NCI-H146 (cell line): ENCODE measurements at regions not wholly inside any gene's neighbourhood (a gene's known extent, or its start where the extent isn't known, plus 50 kb on each side); places are given as distances from the start of the nearest gene placed in this dataset.
"Not testable (repeated sequence)": the region's sequence is repeated elsewhere in the genome, so short reads cannot be mapped to it uniquely, and the experiment has no call there.

Source experiments
- DNase-seq: peaks from one replicate; lab custom pipeline; 2025; lab: John Stamatoyannopoulos, UW

DNA sequence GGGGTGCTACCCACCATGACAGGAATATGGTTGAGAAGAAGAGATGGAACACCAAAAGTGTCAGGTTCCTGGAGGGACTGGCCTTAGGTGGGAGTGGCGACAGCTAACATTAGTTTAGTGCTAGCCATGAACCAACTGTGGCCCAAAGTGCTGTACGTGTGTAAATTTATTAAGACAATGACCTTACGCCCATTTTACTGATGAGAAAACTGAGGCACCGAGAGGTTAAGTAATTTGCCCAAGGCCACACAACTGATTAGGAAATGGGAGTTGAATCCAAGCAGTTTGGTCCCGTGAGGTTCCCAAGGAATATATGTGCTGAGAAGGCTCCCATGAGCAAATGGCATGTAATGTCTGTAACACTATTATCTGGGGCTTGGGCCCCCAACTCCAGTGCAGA, 109.5 kb upstream of the SLC1A4 start:
- DNase-seq = no peak

DNA sequence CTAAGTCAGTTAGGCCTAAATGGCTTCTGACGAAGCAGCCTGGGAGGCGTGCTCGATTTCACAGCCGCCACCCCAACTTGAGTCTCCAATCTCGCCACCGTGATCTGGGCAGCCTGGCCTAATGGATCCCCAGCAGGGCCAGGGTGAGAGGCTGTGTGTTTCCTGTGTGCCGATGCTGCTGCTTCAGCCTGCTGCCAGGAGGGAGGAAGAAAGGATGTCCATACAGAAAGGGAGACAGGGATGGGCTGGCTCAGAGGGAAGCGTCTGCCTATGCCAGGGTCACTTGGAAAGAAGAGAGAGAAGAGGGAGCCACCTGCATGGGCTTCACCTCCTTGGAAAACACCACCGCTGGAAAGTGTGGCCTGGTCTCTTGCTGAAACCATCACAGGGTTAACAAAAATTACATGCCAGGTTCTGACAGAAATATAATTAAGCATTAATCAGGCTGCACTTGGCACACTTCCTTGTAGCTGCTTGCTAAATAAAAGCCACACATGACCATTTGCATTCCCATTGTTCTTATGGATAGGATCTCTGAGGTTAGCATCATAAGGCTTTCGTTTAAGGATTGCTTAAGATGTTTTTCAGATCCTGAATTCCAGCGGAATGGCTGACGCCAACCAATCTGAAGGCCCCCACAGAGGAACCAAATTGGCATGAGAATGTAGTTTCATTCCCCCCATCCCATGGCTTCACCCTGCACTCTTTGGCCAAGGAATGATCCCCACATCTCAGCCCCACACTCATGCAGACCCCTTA, 108.8 kb upstream of the SLC1A4 start:
- no peak for DNase-seq

DNA sequence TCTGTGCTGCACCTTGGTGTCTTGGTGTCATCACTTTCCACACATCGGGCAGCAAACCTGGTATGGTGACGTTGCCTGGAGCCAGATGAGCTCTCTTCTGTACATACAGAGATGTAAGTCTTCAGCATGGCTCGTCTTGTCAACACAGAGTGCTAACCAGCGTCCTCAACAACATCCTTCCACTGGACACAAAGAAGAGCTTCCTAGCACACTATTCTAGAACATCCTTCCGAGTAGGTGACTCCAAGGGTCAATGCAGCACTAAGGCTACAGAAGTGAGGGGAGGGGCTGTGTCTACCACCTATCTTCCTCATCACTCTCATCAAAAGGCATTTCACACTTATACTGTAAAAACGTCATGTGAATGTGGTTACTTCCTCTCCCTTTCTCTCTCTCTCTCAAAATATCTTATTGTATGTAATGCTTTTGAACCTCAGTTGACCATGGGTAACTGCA, 108.1 kb upstream of the SLC1A4 start:
- DNase-seq = no peak

DNA sequence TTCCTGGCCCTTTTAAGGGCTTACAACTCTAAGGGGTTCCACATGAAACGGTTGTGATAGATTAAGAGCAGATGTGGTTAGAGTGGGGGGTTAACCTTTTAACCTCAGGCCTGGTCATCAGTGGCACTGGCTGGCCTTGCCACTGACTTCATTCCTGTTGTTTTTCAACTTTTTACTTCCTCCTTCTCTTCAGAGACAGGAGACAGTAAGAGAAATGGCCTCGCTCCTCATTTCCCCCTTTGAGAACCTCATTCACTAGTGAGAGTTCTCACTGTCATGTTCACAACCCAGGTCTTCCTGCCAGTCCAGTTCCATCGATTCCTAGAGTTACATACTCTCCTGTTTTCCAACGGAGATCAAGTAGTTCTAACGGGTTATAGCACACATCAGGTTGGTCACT, 101.6 kb upstream of the SLC1A4 start:
- no peak for DNase-seq

DNA sequence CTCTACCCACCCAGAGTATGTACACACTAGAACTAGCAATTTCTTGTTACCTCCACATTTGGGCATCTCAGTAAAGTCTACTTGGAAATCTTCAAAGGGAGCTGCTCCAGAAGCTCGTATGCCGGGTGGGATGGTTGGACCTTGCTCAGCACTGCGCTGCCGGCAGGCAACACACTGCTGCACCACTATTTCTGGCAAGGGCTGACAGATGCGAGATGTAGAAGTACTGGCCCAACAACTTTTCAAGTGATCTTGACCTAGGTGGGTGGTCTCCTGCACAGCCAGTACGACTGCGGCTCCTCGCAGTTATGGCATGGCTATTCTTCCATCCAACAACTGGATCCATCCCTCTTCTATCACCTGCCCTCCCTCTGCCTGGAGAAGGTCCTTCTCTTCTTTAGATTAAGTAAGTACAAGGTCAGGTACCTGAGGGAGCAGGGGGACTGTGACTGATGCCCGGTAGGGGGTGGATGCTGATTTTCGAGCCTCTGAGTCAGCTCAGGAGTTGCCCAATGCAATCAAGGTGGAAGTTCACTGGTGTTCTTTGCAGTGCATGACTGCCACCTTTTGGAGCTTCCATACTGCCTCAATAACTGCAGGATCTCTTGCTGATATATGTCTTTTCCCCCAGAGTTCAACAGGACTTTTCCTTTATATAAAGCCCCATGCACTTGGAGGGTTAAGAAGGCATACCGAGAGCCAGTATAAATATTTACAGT, 100.4 kb upstream of the SLC1A4 start:
- peak; percentile 6 for DNase-seq

DNA sequence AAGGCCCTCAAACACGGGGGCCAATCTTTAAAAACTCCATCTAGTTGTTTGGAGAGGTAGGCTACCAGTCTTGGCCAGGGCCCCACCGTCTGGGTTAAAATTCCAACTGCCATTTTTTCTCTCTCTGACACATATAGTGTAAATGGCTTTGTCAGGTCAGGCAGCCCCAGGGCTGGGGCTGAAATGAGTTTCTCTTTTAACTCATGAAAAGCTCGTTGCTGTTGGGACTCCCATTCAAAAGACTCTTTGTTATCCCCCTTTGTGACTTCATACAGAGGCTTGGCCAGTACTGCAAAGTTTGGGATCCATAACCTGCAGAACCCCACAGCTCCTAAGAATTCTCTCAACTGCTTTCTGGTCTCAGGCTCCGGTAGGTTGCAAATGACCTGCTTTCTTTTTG, 99.4 kb upstream of the SLC1A4 start:
- no peak for DNase-seq

DNA sequence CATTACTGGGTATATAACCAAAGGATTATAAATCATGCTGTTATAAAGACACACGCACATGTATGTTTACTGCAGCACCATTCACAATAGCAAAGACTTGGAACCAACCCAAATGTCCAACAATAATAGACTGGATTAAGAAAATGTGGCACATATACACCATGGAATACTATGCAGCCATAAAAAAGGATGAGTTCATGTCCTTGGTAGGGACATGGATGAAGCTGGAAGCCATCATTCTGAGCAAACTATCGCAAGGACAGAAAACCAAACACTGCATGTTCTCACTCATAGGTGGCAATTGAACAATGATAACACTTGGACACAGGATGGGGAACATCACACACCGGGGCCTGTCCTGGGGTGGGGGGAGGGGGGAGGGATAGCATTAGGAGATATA, 92.6 kb upstream of the SLC1A4 start:
- DNase-seq = not testable (repeated sequence)

DNA sequence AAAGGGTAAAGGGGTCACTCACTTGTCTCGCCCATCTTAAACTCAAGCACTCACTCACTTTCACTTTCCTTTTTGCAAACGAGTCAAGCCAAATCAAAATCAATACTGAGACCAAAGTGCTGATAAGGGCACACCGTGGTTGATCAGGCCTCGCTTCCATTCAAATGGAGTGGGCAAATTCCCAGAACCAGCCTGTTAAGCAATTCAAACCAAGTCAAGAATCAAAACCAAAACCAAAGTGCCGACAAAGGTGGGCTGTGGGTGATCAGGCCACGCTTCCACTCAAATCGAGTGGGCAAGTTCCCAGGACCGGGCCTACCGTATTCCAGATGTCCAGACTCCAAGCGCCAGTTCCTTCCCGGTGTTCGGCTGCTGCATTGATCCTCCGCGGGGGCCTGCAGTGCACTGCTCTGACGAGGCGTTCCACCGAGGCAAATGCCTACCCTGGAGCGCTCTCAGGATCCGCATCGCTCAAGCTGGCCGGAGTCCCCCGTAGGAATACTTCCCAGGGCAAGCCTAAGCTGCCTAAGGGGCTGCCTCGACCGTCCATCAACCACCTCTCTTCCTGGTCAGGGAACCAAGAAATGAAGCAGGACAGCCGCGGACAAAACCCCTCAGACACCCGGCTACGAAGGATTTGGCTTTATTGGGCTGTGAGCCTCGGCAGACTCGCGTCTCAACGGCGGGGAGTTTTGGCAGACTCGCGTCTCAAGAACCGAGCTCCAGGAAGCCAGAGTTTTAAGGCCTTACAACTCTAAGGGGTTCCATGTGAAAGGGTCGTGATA, 89.9 kb upstream of the SLC1A4 start:
- no peak for DNase-seq

DNA sequence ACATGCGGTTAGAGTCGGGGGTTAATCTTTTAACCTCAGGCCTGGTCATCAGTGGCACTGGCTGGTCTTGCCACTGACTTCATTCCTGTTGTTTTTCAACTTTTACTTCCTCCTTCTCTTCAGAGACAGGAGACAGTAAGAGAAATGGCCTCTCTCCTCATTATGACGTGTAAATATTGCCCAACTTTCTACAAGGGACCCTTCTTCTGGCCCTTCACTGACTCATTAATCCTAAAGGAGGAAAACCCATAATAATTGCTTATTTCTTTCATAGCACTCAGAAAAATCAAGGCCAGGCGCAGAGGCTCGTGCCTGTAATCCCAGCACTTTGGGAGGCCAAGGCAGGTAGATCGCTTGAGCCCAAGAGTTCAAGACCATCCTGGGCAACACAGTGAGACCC, 89.3 kb upstream of the SLC1A4 start:
- DNase-seq = not testable (repeated sequence)

DNA sequence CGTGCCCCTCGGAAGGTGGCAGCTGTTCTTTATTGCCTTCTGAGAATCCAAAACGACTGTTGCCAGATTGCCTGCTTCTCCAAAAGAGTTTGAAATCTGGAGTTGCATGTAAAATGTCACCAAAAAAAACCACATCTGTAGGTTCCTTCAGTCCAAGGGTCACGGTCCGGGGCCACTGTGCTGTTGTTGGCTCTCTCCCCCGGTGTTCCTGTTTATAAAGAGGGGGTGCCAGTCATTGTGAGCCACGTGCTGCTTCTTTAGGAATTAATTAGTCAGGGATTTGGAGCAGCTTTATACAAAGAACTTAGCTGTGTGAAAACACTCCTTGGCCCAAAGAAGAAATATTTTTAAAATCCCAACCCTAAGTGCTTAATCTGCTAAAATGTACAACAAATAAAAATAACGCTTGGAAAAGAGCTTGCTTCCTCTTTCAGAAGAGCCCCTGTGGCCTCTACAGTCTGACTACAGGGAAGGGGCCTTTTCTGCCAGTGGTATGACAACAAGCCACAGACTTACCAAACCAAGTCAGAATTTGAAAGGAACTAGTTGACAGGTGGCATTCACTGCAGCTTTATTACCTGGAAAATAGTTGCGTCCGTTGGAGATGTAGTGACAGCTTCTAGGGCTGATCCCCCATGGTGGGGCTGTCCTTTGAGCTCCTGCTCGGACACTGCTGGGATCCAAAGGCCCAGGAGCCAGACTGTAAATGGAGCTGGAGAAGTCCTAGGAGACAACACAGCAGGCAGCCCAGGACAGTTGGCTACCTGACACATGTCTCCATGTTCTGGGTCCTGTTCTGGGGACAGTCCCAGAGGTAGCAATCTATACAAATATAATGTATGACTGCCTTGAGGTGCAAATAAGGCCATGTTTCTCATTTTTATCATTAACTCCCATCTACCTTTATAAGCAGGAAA, 84.5 kb upstream of the SLC1A4 start:
- DNase-seq = no peak

DNA sequence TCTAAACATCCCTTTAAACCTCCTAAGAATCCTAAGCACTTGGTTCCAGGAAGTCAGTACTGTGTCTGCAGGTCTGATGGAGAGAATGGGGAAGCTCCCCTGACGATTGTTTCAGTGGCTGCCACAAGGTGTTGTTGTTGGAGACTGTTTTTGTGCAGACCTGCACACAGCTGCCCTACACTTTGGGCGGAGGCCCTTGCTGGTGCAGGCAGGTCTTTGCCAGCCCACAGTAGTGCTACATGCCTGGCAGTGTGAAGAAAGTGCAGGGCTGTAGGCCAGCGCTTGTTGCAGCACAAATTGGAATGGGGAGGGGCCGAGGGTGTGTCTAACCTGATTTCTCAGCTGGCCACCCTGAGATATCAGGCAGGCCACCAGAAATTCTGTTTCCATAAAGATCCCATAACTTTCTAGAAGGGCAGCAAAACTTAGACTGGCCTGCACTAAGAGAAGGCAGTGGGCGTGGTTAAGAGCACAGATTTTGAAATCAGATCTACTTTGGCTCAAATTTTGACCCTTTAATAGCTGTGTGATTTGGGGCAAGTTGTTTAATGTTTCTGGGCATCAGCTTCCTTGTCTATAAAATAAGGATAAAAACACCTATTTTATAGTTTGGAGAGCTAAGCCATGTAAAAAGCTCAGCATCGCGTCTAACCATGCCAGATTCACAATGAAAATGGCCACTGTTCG, 83.7 kb upstream of the SLC1A4 start:
- no peak for DNase-seq

DNA sequence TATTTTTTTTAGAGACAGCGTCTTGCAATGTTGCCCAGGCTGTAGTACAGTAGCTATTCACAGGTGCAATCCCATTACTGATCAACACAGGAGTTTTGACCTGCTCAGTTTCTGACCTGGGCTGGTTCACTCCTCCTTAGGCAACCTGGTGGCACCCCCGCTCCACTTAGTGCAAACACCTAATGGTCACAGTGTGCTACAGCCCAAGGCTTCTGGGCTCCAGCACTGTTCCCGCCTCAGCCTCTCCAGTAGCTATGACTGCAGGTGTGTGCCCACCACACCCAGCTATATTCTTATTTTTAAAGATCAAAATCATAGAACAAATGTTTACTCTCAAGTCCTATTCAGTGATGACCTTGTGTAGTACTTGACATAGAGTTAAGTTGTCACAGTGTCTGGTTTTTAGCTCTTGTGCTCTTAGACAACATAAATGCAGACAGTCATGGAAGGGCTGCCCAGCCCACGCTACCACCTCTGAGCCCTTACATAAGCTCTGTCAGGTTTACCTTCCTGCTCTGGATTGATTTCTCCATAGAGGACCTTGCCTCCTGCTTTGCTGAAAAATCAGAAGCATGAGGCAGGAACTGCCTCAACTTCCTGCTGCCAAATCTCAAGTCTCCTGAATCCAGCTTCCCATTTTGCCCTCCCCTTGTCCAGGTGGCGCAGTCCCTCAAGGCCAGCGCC, 82.2 kb upstream of the SLC1A4 start:
- no peak for DNase-seq

DNA sequence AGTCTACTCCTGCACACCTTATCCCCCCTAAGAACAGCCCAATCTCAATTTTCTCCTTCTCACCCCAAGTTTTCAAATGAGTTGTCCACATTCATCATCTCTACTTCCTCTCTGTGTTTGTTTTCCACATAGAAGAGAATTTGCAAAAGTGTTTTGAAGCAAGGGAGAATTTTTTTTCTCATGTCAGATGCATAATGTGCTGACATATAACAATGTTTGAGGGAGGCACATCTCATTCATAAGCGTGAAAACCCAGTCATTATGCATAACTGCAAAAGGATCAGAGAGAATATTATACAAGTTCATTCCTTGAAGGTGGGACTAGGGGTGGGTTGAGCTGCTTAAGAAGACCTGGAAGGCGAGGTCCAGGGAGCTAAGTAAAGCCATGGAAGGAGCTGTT, 80.8 kb upstream of the SLC1A4 start:
- DNase-seq = no peak

DNA sequence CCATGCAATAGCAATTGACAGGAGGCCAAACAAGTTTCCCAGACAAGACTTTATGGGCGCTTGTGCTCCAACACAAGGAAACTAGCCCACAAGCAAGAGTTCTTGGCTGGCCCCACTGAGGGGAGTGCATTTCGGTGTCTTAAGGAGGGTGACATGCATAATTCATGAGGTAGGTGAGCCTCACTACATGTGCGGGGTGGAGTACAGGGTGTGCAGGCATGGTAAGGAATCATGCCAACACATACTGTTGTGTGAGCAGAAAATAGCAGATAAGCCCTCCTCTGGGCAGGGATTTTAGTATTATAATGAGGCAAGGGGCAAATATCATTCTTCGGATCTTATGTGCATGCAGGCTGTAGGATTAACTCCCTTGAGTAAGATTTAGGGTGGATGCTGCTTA, 78.7 kb upstream of the SLC1A4 start:
- no peak for DNase-seq

DNA sequence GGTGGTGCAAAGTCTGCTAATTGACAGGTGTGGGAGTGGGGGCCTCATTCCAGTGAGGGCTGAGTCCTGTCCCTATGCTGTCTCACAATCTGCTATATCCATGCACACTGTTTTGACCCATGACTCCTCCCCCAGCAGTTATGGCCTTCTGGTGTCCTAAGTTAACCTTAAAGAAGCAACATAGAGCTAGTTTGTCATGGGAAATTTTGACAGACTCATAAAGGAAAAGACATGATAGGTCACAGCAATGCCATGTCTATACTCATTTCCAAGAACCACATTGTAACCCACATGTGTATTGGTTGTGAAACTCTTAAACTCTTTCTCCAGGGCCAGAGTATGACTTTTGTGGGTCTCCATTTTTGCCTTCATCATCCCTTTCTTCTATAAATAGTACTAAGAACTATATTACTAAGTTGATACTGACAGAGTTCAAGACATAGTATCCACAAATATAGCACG, 78.2 kb upstream of the SLC1A4 start:
- no peak for DNase-seq

DNA sequence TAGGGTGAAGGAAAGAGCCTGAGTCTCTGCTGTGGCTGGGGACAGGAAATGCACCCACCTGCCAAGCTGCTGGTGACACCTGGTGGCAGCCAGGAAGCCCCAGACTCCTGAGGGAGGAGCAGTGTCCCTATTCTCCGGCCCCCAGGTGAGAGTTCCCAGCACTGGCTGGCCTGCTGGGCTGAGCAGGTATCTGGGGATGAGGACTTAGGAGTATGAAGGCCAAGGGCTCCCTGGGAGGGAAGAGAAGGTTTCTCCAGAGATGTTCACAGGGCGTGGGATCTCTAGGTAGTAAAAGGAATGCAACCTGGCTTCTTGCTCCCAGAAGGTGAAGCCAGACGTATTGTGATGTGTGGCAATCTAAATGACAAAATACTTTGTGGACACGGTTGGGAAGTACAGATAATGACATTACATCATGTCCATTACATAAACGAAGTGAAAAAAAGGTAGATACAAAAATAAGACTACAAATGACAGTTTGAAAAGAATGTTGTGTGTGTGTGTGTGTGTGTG, 75.8 kb upstream of the SLC1A4 start:
- peak; percentile 78 for DNase-seq

DNA sequence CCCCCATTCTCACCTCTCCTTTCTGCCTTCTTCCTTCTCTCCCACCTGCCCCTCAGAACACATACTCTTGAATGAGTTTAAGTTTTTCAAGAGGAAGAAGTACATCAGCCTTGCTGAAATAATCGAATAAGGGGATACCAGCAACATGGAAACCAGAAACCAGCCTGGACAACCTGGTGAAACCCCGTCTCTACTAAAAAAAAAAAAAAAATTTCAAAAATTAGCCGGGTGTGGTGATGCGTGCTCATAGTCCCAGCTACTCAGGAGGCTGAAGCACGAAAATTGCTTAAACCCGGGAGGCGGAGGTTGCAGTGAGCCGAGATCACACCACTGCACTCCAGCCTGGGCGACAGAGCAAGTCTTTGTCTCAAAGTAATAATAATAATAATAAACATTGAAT, 75.0 kb upstream of the SLC1A4 start:
- DNase-seq = no peak

DNA sequence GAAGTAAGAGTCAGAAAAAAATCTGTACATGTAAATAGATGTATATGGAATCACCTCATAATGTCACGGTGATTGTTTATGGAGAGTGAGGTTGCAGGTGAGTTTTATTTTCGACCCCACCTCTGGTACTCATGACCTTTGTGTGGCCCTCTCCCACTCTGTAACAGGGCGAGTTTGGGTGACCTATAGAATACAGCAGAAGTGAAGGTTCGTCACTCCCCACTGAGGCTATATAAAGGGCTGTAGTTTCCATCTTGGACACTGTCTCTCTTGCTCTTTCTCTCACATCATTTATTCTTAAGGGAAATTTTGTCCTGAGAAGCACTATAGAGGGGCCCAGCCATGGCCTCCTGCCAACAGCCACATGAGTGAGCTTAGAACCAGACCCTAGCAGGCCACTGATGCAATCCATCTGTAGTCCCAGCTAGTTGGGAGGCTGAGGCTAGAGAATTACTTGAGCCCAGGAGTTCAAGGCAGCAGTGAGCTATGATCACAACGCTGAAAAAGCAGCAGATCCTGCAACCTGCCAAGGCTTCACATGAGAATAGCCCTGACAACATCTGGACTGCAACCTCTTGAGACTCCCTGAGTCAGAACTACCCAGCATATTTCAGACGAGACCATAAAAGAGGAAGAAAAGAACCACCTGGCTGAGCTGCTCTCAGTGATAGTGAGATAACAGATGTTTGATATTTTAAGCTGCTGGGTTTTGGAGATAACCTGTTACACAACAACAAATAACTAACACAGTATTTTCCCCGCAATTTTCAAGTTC, 74.3 kb upstream of the SLC1A4 start:
- no peak for DNase-seq

DNA sequence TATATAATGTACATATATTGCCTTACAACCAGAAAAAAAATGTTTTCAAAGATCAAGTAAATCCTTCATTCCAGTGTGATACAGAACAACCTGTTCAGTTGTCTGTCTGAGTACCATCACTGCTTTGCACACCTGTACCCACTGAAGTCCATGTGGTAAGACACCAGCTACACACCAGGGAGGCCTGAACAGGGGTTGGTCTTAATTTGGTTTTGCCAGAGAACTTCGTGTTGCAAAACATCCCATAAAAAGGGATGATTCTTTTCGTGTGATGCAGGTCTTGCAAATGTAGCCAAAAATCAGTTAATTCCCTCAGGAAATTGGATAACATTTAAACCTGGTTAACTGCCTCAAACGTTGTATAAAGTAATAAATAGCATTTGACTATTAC, 73.7 kb upstream of the SLC1A4 start:
- DNase-seq = no peak
